ENCODE measurements at regions not wholly inside any gene's neighbourhood (a gene's known extent, or its start where the extent isn't known, plus 50 kb on each side); places are given as distances from the start of the nearest gene placed in this dataset.

GRCh38 chr12:45590646-45591045 lies 138.9 kb upstream of the ARID2 start:
- DNase-seq = no peak

- DNase-seq = no peak
Measured at GRCh38 chr12:45591635-45592034, 137.9 kb upstream of the ARID2 start.

- no peak for DNase-seq
Measured at GRCh38 chr12:45596366-45596765, 133.1 kb upstream of the ARID2 start.

DNA sequence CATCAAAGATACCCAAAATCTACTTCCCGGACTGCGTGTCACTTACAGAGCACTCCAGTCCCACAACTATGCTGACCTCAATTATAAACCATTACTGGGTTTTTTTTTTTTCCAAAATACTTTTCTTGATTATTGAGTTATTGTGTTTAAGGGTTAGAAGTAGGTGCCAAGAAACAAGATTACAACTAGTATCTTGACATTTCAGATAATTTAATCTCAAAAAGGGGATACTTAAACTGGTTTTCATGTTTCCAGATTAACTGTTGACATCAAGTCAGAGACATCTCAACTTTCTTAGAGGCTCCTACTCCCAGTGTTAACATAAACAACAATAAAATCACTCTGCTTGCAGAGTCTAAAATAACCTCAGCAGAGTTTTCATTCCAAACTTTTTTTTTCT lies 131.2 kb upstream of the ARID2 start:
- no peak for DNase-seq

- DNase-seq = no peak
Measured at GRCh38 chr12:45598761-45599160, 130.7 kb upstream of the ARID2 start.

DNA sequence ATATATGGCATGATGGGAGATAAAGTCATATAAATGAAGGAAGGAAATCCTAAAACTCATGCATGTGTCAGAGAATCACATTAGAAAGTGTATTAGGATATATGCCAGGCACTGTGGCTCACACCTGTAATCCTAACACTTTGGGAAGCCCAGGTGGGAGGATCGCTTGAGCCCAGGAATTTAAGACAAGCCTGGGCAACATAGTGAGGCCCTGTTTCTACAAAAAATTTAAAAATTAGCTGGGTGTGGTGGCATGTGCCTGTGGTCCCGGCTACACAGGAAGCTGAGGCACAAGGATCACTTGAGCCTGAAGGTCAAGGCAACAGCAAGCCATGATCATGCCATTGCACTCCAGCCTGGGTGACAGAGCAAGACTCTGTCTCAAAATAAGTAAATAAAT lies 130.3 kb upstream of the ARID2 start:
- DNase-seq = no peak

DNA sequence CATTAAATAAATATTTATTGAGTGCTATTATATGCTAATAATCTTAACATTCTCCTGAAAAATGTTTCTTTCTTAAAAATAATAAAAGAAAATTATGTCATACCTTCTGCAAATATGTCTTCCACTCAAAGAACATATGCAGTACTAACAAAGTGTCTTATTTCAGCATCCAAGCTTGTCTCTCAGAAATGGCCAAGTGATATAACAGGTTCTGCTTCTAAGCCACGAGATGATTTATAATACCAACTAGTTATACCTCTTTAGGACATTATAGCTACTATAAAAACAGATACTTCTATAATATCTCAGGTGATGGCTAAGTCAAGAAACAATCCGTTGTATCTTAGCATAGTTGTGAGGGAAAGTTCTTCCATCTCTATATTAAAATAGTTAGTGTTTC lies 128.1 kb upstream of the ARID2 start:
- DNase-seq = no peak

- no peak for DNase-seq
Measured at GRCh38 chr12:45601888-45602287, 127.6 kb upstream of the ARID2 start.

GRCh38 chr12:45605624-45606023 lies 123.9 kb upstream of the ARID2 start:
- DNase-seq = no peak

DNA sequence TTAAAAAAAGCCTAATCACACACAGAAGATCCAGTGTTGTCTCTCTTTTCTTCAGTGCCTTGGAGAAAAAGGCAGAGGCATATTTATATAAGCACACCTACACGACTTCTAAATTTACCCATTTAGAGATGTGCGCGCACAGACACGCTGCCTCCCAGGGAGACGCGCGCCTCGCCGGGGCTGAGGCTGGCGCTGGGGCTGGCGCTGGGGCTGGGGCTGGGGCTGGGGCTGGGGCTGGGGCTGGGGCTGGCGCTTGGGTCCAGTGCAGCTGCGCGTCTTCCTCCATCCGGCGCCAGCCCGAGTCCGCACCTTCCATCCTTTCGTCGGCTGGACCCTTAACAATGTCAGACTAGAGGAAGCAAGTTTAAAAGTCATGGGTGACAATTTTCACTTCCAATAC lies 118.4 kb upstream of the ARID2 start:
- no peak for DNase-seq

- no peak for DNase-seq
Measured at GRCh38 chr12:45611495-45611894, 118.0 kb upstream of the ARID2 start.

- no peak for DNase-seq
Measured at GRCh38 chr12:45612044-45612794, 117.3 kb upstream of the ARID2 start.

GRCh38 chr12:45613296-45613695 lies 116.2 kb upstream of the ARID2 start:
- no peak for DNase-seq

DNA sequence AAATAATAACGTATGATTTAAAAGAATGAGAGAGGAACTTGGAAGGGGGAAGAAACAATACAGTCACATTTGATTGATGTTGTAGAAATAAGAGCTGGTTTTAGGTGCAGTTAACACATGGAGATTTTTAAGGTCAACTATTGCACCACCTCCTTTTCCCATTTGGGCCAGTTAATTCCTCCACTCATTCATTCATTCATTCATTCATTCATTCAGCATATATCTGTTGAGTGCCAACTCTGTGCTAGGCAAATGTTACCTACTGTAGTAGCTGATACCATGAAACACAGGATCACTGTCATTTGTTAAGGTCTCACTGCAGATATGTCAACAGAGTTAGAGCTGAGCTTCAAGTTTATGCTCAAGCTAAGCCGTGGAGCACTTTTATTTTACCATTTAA lies 115.7 kb upstream of the ARID2 start:
- no peak for DNase-seq

DNA sequence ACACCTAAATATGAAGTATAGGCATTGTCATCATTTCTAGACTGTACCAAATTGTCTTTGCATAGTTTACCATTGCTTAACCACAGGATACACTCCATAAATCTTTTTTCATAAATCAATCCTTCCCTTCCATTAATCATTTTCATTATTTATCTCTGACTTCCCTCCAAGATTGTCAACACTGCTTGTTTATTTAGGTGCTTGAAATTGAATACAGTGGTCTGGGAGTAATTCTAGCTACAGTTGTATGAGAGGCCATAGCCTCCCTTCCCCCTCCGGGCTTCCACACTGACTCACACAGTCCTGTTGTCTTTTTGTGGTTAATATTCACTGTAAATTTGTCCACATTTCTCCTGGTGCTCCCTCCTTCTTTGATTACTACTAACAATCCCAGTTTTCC lies 114.2 kb upstream of the ARID2 start:
- no peak for DNase-seq

DNA sequence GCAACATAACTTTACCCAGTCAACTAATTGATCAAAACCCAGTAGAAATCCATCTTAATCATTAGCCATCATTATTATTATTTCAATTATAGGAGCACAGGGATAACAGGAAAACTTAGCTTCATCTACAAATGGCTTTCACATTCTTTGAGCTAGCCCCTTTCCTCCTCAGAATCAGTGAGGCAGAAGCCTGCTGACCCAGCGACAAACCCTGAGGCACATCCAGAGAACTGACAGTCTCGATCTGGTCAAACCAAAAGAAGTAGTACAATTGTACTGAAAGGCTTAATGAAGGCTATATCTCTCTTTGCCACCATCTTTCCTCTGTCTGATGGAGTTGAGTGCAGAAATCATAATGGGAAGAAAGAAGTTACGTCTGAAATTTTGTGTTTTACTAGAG lies 109.8 kb upstream of the ARID2 start:
- no peak for DNase-seq

- DNase-seq = no peak
Measured at GRCh38 chr12:45621703-45622102, 107.8 kb upstream of the ARID2 start.

- no peak for DNase-seq
Measured at GRCh38 chr12:45622210-45622937, 107.1 kb upstream of the ARID2 start.

DNA sequence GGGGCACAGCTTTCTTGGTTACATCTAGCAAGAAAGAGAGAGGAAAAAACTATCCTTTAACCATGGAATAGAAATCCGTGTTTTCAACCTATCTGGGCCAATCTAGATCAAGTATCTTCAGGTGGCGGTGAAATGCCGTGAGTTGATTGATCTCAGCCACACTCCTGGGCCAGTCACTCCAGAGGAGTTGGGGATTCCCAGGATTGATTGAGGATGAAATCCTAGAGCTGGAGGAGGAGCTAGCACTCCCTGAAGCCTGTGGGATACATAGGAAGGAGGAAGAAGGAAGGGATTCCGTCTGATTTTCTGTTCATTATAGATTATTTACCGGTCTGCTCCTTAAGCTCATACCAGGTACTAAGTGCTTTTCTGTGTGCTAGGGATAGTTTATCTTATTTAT lies 106.3 kb upstream of the ARID2 start:
- no peak for DNase-seq

- DNase-seq = no peak
Measured at GRCh38 chr12:45623940-45624339, 105.6 kb upstream of the ARID2 start.

DNA sequence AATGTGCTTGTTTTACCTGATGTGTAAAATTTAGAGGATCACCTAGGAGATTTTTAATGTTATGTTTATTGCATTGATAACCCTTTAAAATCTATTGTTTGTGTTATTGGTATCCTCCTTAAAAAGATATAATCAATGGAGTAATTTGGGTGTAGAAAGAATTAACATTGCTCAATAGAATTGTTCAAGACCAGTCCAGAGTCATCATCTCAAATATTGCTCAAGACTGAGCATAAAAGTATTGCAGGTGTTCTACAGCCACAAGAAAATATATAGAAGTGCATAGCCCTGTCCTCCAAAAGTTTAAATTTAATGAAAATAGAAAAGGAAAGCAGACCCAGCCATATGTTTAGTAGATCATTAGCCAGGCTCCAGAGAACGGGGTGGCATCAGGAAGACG lies 102.5 kb upstream of the ARID2 start:
- DNase-seq = no peak

DNA sequence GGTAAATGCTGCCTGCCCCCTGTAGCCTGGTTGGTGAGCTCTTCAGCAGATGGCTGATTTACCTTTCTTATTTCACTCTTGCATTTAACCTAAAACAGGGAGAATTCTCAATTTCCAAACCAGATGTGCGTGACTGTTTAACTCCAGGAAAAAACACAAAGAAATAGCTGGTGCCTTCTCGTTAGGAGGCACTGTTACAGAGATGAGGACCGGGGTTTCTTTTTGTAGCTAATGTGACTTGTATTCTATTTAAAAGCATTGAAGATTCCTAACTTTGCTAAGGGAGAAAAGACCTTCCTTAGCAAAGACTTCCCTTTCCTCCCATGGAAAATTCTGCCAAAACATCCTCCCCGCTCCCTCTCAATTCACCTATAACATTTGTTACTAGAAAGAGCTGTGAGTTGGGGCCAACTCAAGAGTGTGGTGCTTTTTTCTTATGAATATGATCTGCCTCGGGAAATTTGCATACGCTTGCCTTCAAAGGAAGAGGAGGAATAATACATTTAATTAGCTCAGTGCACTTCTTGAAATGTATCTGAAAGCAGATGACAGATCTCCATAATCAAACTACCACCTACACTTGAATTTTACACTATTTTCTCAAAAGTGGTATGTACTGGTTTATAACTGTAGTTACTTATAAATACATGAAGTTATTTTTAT lies 102.0 kb upstream of the ARID2 start:
- DNase-seq = no peak

DNA sequence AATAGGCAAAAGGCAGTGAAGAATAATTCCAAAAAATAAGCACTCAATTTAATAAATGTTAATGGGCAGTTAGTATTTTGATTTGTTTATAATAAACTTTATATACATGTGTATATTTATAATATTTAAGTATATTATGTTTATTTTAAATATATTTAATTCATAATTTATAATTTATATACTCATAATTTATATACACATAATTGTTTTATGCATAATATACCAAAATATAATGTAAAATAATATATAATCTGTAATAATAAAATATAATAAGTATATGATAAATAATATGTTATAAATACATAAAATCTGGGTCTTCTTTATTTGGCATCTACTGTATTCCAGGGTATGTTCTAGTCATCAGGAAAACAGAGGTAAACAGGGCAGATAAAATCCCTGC lies 100.2 kb upstream of the ARID2 start:
- DNase-seq = no peak

DNA sequence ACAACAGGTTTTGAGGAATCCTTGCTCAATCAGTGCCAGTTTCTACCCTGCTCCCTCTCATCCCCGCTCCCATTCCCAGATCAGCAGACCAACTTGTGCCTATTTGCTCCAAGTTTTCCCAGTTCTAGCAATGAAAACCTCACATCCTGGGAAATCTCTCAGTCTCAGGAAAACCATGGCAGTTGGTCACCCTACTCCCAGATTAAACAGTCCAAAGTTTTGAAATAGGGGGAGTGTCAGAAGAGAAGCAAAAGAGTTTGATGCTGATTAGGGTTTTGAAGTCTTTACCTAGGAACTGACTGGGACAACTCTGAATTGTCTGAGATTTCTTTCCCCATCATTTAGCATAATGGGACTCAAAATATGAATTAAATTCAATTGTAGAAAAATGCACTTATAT lies 95.8 kb upstream of the ARID2 start:
- no peak for DNase-seq
